ENCODE measurements at regions not wholly inside any gene's neighbourhood (a gene's known extent, or its start where the extent isn't known, plus 50 kb on each side); places are given as distances from the start of the nearest gene placed in this dataset.
A peak's percentile ranks its signal among the peaks of the same experiment; 100 is the strongest.

GRCh38 chr11:27287205-27287604 lies 75.8 kb downstream of the CCDC34 start:
- DNase-seq (ENCODE audit: extremely low read depth in 1 of 11, low read depth in 9 of 11, low spot score in 4 of 11), result no peak

DNA sequence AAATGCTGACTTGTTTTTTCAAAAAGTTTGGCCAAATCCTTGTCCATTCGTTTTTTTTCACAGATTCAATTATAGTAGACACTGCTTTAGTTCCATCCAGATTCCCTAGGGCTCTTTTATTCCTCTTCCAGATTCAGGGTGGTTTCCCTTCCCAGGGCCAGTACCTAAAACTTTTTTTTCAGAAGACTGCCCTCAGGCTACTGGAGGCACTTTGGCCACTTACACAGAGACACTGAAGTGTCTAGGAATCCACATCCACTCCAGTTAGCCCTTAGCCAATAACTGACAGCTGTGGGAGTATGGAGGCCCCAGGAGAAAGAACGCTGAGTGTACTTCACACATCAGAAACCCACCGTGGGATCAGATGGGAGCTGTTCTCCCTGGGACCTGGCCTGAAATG lies 77.3 kb downstream of the CCDC34 start:
- no peak for DNase-seq (ENCODE audit: extremely low read depth in 1 of 11, low read depth in 9 of 11, low spot score in 4 of 11)

GRCh38 chr11:27282806-27283205 lies 80.2 kb downstream of the CCDC34 start:
- DNase-seq (ENCODE audit: extremely low read depth in 1 of 11, low read depth in 9 of 11, low spot score in 4 of 11), result no peak

DNA sequence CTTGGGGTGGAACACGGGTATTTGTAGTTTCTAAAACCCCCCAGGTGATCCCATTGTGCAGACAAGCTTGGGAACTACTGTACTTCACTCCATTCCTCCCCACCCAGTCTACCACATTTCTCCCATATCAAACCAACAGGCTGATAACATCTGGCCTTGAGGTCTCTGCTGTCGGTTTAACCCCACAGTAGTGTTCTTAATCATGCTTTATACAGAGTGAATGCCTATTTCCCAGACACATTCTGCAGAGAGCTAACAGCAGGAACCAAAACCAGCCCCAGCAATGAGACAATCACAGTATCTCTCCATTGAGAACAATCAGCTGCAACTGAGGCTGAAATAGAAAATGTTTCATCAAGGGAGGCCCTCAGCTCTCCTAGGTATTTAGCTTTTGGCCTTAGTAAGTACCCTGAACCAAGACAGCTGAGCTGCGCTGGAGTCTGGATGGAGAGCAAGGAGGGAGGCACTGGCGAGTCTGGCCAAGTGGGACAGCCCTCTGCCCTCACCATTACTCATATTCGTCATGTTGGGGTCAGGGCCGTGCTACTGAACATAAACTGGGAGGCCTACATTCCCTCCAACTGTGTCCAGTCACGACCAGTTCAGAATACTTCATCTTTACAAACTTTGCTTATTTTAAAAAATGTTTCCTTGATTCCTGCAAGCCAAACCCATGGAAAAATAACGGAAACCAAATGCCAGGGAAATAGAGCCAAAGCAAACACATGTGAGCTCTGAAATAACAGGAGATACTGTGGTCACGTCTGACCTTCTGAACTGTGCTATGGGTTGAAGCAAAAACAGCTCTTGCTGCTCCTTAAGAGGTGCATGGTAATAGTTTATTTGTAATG lies 81.0 kb downstream of the CCDC34 start:
- DNase-seq (ENCODE audit: extremely low read depth in 1 of 11, low read depth in 9 of 11, low spot score in 4 of 11), result peak; percentile 44 to 79 (median 59)

- DNase-seq (ENCODE audit: extremely low read depth in 1 of 11, low read depth in 9 of 11, low spot score in 4 of 11), result no peak
Measured at GRCh38 chr11:27281276-27281675, 81.7 kb downstream of the CCDC34 start.

GRCh38 chr11:27280140-27280539 lies 82.9 kb downstream of the CCDC34 start:
- DNase-seq (ENCODE audit: extremely low read depth in 1 of 11, low read depth in 9 of 11, low spot score in 4 of 11), result no peak

- no peak for DNase-seq (ENCODE audit: extremely low read depth in 1 of 11, low read depth in 9 of 11, low spot score in 4 of 11)
Measured at GRCh38 chr11:27279460-27279859, 83.6 kb downstream of the CCDC34 start.

DNA sequence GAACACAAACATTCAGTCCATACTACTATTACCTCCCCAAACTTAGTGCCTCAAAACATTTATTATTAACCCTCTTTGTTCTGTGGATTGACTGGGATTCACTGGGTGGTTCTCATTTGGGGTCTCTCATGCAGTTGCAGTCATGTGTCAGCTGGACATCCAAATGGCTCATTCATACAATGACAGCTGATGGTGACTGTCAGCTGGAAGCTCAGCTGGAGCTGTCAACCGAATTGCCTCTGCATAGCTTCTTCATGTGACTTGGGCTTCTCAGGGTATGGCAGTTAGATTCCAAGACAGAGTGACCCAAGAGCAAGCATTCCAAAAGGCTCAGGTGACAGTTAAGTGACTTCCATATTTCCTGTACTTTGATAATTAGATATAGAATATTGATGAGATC lies 85.2 kb downstream of the CCDC34 start:
- DNase-seq (ENCODE audit: extremely low read depth in 1 of 11, low read depth in 9 of 11, low spot score in 4 of 11), result no peak

DNA sequence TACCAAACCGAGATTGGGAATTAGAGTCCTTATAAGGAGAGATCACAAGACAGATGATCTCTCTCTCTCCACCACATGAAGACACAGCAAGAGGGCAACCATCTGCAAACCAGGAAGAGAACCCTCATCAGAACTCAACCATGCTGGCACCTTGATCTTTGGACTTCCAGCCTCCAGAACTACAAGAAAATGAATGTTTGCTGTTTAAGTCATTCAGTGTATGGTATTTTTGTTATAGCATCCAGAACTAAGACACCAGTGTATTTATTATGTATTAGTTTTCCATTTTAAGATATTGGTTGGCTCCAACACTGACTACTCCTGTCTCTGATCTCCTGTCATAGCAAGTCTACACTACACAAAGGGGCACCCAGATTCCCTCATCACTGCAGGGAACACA lies 86.9 kb downstream of the CCDC34 start:
- no peak for DNase-seq (ENCODE audit: extremely low read depth in 1 of 11, low read depth in 9 of 11, low spot score in 4 of 11)

DNA sequence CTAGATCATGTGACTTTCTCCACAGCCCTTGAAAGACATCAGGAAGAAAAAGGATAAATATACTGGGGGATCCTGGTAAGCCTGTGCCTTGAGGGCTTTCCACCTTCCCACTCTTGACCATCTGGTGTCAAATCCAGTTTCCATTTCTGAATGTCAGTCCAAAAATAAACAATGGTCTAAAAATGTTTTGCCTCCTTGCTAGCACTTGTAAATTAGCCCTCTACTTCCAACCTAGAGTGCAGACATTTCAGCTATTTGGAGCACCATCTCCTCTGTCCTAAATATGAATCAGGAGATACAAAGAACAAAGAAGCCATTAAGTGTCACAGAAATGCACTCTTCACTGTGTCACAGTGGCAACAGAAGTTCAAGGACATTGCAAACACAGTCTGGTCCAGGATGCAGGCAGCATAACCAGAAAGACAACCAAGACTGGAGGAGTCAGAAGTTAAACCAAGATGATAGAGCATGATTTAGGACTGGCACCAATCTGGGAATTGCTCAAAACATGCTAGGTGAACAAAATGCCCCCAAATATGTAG lies 88.1 kb downstream of the CCDC34 start:
- DNase-seq (ENCODE audit: extremely low read depth in 1 of 11, low read depth in 9 of 11, low spot score in 4 of 11), result no peak

DNA sequence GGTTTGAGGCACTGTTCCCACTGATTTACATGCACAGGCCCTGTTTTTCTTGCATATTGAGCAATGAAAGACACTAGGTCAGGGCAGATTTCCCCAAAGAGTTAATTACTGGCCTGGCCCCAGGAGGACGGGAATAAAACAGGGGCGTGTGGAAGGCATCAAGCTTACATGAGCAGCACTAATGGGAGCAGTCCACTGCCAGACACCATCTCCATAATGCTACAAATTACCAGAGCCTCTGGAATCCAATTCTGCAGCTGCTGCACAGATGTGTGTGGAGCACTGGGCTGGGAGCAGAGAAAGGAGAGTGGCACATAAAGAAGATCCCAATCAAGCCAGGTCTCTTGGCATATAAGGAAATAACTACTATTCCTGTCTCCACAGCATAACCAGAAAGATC lies 96.9 kb downstream of the CCDC34 start:
- no peak for DNase-seq (ENCODE audit: extremely low read depth in 1 of 11, low read depth in 9 of 11, low spot score in 4 of 11)

DNA sequence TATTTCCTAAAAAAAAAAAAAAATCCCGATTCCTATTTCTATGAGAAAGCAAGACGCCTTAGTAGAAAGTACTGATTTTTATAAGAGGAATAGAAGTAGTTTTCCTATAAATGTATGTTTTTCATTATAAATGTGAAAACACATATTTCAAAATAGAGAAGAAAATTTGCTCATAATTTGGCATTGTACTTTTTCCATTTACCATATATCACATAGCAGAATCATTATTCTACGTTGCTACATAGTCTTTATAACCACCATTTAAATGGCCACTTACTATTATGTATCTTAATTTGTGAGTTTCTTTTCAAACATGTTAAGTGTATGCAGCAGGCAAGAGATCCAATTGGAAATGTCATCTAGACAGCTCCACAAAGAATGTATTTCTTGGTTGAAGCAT lies 99.0 kb downstream of the CCDC34 start:
- DNase-seq (ENCODE audit: extremely low read depth in 1 of 11, low read depth in 9 of 11, low spot score in 4 of 11), result no peak

DNA sequence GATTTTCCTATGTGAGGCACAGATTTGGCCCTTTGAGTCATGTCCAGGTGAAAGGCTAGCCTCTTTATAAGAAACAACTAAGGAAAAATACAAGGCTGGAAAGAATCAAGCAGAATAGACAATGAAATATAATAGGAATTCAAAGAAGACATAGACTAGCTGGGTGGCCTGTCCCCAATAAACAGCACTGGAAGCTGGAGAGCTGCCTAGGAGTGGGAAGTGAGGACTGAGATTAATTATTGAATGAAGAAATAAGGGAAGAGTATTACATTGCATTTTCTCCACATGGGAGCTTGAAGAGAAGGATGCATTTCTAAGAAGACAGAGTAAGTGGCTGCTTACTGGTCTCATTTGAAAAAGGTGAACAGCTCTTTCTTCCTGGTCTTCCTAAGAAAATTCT lies 100.0 kb downstream of the CCDC34 start:
- DNase-seq (ENCODE audit: extremely low read depth in 1 of 11, low read depth in 9 of 11, low spot score in 4 of 11), result no peak

DNA sequence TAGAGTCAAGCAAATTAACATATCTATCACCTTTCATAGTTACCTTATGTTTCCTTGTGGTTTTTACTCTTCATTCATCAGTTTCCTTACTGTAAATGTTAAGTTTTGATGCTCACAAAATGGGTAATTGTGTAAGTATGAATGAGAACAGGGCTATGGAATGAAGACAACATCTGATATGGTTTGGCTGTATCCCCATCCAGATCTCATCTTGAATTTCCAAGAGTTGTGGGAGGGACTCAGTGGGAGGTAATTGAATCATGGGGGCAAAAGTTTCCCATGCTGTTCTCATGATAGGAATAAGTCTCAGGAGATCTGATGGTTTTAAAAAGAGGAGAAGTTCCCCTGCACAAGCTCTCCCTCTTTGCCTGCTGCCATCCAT lies 107.6 kb downstream of the CCDC34 start:
- DNase-seq (ENCODE audit: extremely low read depth in 1 of 11, low read depth in 9 of 11, low spot score in 4 of 11), result no peak

- DNase-seq (ENCODE audit: extremely low read depth in 1 of 11, low read depth in 9 of 11, low spot score in 4 of 11), result no peak
Measured at GRCh38 chr11:27254744-27255446, 108.1 kb downstream of the CCDC34 start.

DNA sequence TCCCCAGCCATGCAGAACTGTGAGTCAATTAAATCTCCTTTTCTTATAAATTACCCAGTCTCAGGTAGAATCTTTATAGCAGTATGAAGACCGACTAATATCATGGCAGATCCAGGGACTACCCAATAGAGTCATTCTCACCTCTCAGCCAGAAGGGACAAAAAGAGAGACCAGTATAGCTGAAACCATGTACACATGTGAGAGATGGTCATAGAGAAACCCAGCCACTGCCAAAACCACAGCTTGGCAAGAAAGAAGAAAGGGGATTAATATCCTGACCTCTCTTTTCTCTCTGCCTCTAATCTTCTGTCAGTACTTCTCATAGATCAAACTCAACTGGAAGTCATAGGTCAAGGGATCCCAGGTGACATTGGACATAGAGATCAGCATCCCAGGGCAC lies 109.8 kb downstream of the CCDC34 start:
- no peak for DNase-seq (ENCODE audit: extremely low read depth in 1 of 11, low read depth in 9 of 11, low spot score in 4 of 11)

DNA sequence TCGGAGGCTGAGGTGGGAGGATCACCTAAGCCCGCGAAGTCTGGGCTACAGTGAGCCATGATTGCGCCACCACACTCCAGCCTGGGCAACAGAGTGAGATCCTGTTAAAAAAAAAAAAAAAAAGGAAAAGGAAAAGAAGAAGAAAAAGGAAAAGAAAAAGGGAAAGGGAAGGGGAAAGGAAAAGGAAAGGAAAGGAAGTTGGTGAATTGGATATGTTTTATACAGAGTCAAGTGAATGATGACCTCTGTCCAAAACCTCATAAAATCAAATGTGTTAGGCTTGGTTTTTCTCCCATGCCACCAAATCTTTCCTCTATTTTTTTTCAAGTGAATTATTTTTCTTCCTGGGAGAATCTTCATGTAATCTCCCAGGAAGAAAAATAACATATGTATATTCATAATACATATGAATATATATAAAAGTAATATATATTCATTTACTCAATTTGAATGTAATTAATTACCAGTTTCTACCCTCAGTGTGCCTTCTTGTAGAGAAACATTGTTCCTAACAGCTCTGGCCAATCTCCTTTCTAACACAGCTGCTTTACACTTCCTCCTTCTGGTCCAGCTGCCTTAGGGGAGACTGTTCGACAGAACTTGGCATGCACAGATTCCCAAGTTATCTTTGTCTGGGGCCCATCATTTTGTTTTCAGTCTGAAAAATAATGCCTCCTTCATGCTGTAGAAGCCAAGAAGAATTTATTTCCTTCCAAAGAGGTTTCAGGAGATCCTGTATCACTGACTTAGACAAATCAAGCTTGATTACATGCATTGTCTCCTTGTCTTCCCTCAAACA lies 111.9 kb downstream of the CCDC34 start:
- DNase-seq (ENCODE audit: extremely low read depth in 1 of 11, low read depth in 9 of 11, low spot score in 4 of 11), result no peak

DNA sequence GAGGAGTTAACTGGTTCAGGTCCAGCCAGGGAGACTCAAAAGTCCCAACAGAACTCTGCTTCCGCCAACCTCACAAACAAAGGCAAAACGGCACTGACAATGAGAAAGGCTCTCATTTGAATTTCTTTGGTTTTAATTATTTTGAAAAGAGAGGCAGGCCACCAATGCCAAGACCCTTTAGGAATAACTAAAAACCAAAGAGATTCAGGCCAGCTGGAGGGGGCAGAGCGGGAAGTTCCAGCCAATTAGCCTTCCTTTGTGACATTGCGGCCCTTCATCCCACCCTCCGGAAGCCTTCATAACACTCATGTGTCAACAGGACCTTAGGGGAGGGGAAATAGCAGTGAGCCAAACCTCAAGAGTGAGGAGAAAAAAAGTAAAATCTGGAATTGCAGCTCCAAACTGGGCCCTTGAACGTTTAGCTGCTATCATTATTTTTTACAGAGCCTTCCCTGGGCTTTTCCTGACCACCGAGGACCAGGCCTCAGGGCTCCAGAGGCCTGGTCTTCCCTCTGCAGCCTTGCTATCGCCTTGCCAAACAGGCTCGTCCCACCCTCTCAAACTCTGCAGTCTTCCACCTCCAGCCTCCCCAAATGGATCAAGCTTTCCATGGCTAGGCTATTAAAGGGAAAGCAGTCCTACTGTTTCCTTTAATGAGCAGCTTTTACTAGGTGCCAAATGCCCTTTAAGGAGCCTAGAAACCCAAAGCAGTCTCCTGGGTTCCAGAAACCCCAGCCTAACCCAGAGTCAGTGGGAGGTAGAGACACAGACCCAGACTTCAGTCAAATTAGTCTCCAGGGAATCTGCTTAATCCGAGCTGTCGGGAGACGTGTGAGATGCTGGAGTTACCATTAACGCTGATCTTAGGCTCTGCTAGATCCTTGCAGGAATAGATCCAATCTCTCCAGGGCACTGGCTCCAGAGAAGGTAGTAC lies 114.2 kb downstream of the CCDC34 start:
- DNase-seq (ENCODE audit: extremely low read depth in 1 of 11, low read depth in 9 of 11, low spot score in 4 of 11), result no peak

DNA sequence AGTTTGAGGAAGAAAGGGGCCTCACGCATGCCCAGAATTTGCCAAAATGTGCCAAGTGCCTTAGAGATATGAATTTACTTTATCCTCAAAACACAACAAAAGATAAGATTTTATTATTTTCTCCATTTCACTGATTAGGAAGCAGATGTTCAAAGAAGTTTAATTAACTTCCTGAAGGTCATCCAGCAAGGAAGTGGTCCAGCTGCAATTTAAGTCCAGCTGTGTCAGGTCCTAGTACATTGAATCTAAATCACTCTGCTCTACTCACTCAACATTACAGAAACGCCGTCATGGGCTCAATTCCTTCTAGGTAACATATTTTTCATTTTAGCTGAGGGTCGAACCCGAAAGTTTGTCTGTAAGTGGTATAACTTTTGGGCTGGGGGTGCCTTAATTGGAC lies 115.4 kb downstream of the CCDC34 start:
- no peak for DNase-seq (ENCODE audit: extremely low read depth in 1 of 11, low read depth in 9 of 11, low spot score in 4 of 11)

Measured in renal cortex interstitium (tissue), 11 donors.